CD4-positive, alpha-beta T cell (primary cell): ENCODE measurements at regions not wholly inside any gene's neighbourhood (a gene's known extent, or its start where the extent isn't known, plus 50 kb on each side); places are given as distances from the start of the nearest gene placed in this dataset.

Experiments
- ATAC-seq: fragments of 200-7000 bp; cut with Tn5 transposase; one replicate; pipeline ENCODE4 v1.10.0; 2022; ENCODE audit warnings: mild to moderate bottlenecking; ENCODE audit not compliant: poor library complexity
- CTCF ChIA-PET: fragments of 350-600 bp; sonication (Branson Sonifier 250); formaldehyde crosslinking; loops from one replicate; lab custom pipeline; 2021; ENCODE audit warnings: antibody characterized with exemption, inconsistent platforms; lab: Charles Lee
- POLR2A ChIA-PET: fragments of 350-600 bp; sonication (Branson Sonifier 250); formaldehyde crosslinking; loops from one replicate; lab custom pipeline; 2021; ENCODE audit warnings: antibody characterized with exemption, inconsistent platforms; lab: Charles Lee
- DNase-seq, 14 experiments: peaks; one replicate each; pipeline ENCODE4 v3.0.0-alpha.2; 2013 to 2020; ENCODE audit warnings: mixed read lengths in 2 of 14
- H3K27ac ChIP-seq, 2 donors: one replicate each; pipeline versions ENCODE4 v1.5.1 to v1.7.0; 2013; ENCODE audit warnings: low read length in 2 of 2, low read depth in 1 of 2, mild to moderate bottlenecking in 1 of 2
- H3K27me3 ChIP-seq, 2 experiments: 1 replicate in 1 of 2; 2 replicates in 1 of 2; pipeline versions ENCODE4 v1.6.1 to v1.7.0; 2013; ENCODE audit warnings: low read length in 2 of 2, control low read depth in 1 of 2, mild to moderate bottlenecking in 1 of 2, moderate library complexity in 1 of 2; ENCODE audit not compliant: insufficient read depth in 2 of 2, control insufficient read depth in 1 of 2
- H3K36me3 ChIP-seq: one replicate; pipeline ENCODE4 v1.6.1; 2013; ENCODE audit warnings: low read length, control low read depth; ENCODE audit not compliant: insufficient read depth
- H3K4me1 ChIP-seq: one replicate; pipeline ENCODE4 v1.6.1; 2013; ENCODE audit warnings: low read length, control low read depth; ENCODE audit not compliant: insufficient read depth
- H3K4me3 ChIP-seq: one replicate; pipeline ENCODE4 v1.5.1; 2013; ENCODE audit warnings: mild to moderate bottlenecking, low read length, moderate library complexity
- H3K9me3 ChIP-seq, 2 experiments: 1 replicate in 1 of 2; 2 replicates in 1 of 2; pipeline versions ENCODE4 v1.6.1 to v1.7.0; 2013; ENCODE audit warnings: low read length in 2 of 2, mild to moderate bottlenecking in 2 of 2, control low read depth in 1 of 2, moderate library complexity in 1 of 2; ENCODE audit not compliant: control insufficient read depth in 1 of 2, insufficient read depth in 1 of 2
- H3K27ac Mint-ChIP-seq: one replicate; pipeline ENCODE4 v1.8.0; 2020; ENCODE audit warnings: mixed read lengths
- H3K27me3 Mint-ChIP-seq: one replicate; pipeline ENCODE4 v1.8.0; 2021; ENCODE audit warnings: mixed read lengths
- H3K36me3 Mint-ChIP-seq: one replicate; pipeline ENCODE4 v1.8.0; 2021; ENCODE audit warnings: low read depth, mixed read lengths
- H3K4me1 Mint-ChIP-seq: one replicate; pipeline ENCODE4 v1.8.0; 2021; ENCODE audit warnings: low read depth, mixed read lengths
- H3K4me3 Mint-ChIP-seq: one replicate; pipeline ENCODE4 v1.8.0; 2020; ENCODE audit warnings: mild to moderate bottlenecking, mixed read lengths
- H3K9me3 Mint-ChIP-seq: one replicate; pipeline ENCODE4 v1.8.0; 2020; ENCODE audit warnings: mixed read lengths
- CTCF ChIP-seq: fragments of 200-600 bp; IDR thresholded peaks from one replicate; pipeline ENCODE4 v1.8.0; 2022; ENCODE audit warnings: antibody characterized with exemption, mild to moderate bottlenecking
- intact Hi-C, 2 experiments: fragments of 100-400 bp; cut with DNase I in 1 of 2; cut with micrococcal nuclease in 1 of 2; formaldehyde crosslinking; loops; one replicate each; pipeline versions ENCODE4 v1.15.1 to v1.9.0; 2023 to 2025; cut with DNase I, micrococcal nuclease

GRCh38 chr5:74026310-74026709, 400.3 kb downstream of the ARHGEF28 start:
- Mint-ChIP-seq H3K36me3 (no peaks in the 10 kb centered on the region), H3K9me3 (no peaks in the 10 kb centered on the region), H3K27ac (no peak overlapping the region), H3K27me3 (peaks cover 10% of the 10 kb centered on the region), H3K4me3 (no peak overlapping the region), H3K4me1 (no peaks in the 10 kb centered on the region)
- POLR2A ChIA-PET, result no interaction called here
- H3K4me3 ChIP-seq, result no peak overlapping the region
- peaks cover 0 to 5% of the 10 kb centered on the region in 2 experiments for H3K27me3 ChIP-seq
- no peak for DNase-seq
- TF ChIP-seq CTCF, result no peak
- intact Hi-C loops, result no loop called here
- no peaks in the 10 kb centered on the region for H3K9me3 ChIP-seq
- H3K4me1 ChIP-seq, result no peaks in the 10 kb centered on the region
- CTCF ChIA-PET, result no interaction called here
- no peaks in the 10 kb centered on the region for H3K36me3 ChIP-seq
- no peak overlapping the region for H3K27ac ChIP-seq
- no peak for ATAC-seq

DNA sequence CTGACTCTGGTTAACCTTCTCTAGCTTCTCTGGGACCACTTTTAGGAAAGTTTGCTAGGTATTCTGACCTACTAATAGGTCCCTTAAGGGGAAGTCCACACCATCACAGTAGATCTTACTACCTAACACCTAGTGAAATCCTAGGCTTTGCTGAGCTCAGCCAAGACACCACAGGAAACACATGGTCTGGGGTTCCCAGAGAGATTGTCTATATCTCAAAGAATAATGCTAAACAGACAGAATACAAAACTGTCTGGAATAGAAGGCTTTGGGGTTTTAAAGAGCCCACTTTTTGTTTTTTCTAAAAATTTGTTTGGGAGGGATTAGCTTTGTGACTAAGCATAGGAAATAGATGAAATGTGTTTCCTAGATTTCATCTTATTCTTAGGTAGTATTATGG, 395.1 kb downstream of the ARHGEF28 start:
- no peak for DNase-seq
- ChIA-PET POLR2A (interaction anchor here (0.6 kb wide), 1 partner anchor 348 kb away, joined by 3 read pairs; no protein-coding TSS in a partner anchor), CTCF (no interaction called here)
- H3K4me3 ChIP-seq, result no peak overlapping the region
- no peak for TF ChIP-seq CTCF
- no peak overlapping the region for H3K27ac ChIP-seq
- ATAC-seq, result no peak
- intact Hi-C loops, result no loop called here
- H3K4me3 Mint-ChIP-seq, result no peak overlapping the region
- H3K4me1 ChIP-seq, result no peaks in the 10 kb centered on the region
- no peaks in the 10 kb centered on the region for H3K36me3 Mint-ChIP-seq
- no peaks in the 10 kb centered on the region for H3K9me3 Mint-ChIP-seq
- H3K4me1 Mint-ChIP-seq, result no peaks in the 10 kb centered on the region
- H3K27me3 ChIP-seq, result peaks cover 0 to 2% of the 10 kb centered on the region in 2 experiments
- no peaks in the 10 kb centered on the region for H3K9me3 ChIP-seq
- no peak overlapping the region for H3K27ac Mint-ChIP-seq
- H3K27me3 Mint-ChIP-seq, result peaks cover 23% of the 10 kb centered on the region
- no peaks in the 10 kb centered on the region for H3K36me3 ChIP-seq

- H3K27ac Mint-ChIP-seq, result no peak overlapping the region
- Histone ChIP-seq H3K27ac (no peak overlapping the region), H3K27me3 (peaks cover 0 to 2% of the 10 kb centered on the region in 2 experiments), H3K9me3 (no peaks in the 10 kb centered on the region), H3K36me3 (no peaks in the 10 kb centered on the region), H3K4me1 (no peaks in the 10 kb centered on the region), H3K4me3 (no peak overlapping the region)
- intact Hi-C loops, result no loop called here
- DNase-seq (no peak), ATAC-seq (no peak)
- H3K36me3 Mint-ChIP-seq, result no peaks in the 10 kb centered on the region
- ChIA-PET POLR2A (no interaction called here), CTCF (no interaction called here)
- no peaks in the 10 kb centered on the region for H3K9me3 Mint-ChIP-seq
- no peak for TF ChIP-seq CTCF
- H3K27me3 Mint-ChIP-seq, result peaks cover 23% of the 10 kb centered on the region
- no peaks in the 10 kb centered on the region for H3K4me1 Mint-ChIP-seq
- no peak overlapping the region for H3K4me3 Mint-ChIP-seq
Measured at GRCh38 chr5:74020503-74020902, 394.5 kb downstream of the ARHGEF28 start.
